ENCODE measurements at regions not wholly inside any gene's neighbourhood (a gene's known extent, or its start where the extent isn't known, plus 50 kb on each side); places are given as distances from the start of the nearest gene placed in this dataset.
A peak's percentile ranks its signal among the peaks of the same experiment; 100 is the strongest.
"Not testable (repeated sequence)": the region's sequence is repeated elsewhere in the genome, so short reads cannot be mapped to it uniquely, and the experiment has no call there.

GRCh38 chr2:173567493-173567892 is 212.8 kb downstream of the CDCA7 start:
- no peak overlapping the region for H3K4me3 ChIP-seq (ENCODE audit: low read depth, low read length)
- DNase-seq (ENCODE audit: low read depth), result no peak
- TF ChIP-seq, protein P1, sequence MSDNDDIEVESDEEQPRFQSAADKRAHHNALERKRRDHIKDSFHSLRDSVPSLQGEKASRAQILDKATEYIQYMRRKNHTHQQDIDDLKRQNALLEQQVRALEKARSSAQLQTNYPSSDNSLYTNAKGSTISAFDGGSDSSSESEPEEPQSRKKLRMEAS (IDR thresholded peaks at IDR 0.05; ENCODE audit: low read depth, low read length), result no peak
- no peak for TF ChIP-seq MYC (IDR thresholded peaks at IDR 0.05; ENCODE audit: low read depth, low read length)
- no peak for TF ChIP-seq CTCF (IDR thresholded peaks at IDR 0.05; ENCODE audit: low read depth, low read length)
- no peak for TF ChIP-seq POLR2A (IDR thresholded peaks at IDR 0.05; ENCODE audit: extremely low read depth, insufficient read length)

GRCh38 chr2:173568054-173568453 is 213.4 kb downstream of the CDCA7 start:
- H3K4me3 ChIP-seq (ENCODE audit: low read depth, low read length), result no peak overlapping the region
- TF ChIP-seq POLR2A (IDR thresholded peaks at IDR 0.05; ENCODE audit: extremely low read depth, insufficient read length) (no peak), CTCF (IDR thresholded peaks at IDR 0.05; ENCODE audit: low read depth, low read length) (peak; percentile 40)
- peak; percentile 63 for DNase-seq (ENCODE audit: low read depth)

- peak; percentile 38 for DNase-seq (ENCODE audit: low read depth)
- no peak overlapping the region for H3K4me3 ChIP-seq (ENCODE audit: low read depth, low read length)
- TF ChIP-seq POLR2A (IDR thresholded peaks at IDR 0.05; ENCODE audit: extremely low read depth, insufficient read length) (no peak), MYC (IDR thresholded peaks at IDR 0.05; ENCODE audit: low read depth, low read length) (peak; percentile 43; the same call in 1 of the 2 replicates), CTCF (IDR thresholded peaks at IDR 0.05; ENCODE audit: low read depth, low read length) (peak; percentile 4)
- TF ChIP-seq, protein P1 (IDR thresholded peaks at IDR 0.05; ENCODE audit: low read depth, low read length), result peak; percentile 55
These were observed 216.5 kb downstream of the CDCA7 start for GRCh38 chr2:173571021-173571821.

- DNase-seq (ENCODE audit: low read depth), result no peak
- TF ChIP-seq, protein P1 (IDR thresholded peaks at IDR 0.05; ENCODE audit: low read depth, low read length), result no peak
- TF ChIP-seq MYC (IDR thresholded peaks at IDR 0.05; ENCODE audit: low read depth, low read length) (no peak), CTCF (IDR thresholded peaks at IDR 0.05; ENCODE audit: low read depth, low read length) (no peak), POLR2A (IDR thresholded peaks at IDR 0.05; ENCODE audit: extremely low read depth, insufficient read length) (no peak)
- H3K4me3 ChIP-seq (ENCODE audit: low read depth, low read length), result no peak overlapping the region
These were observed 217.4 kb downstream of the CDCA7 start for GRCh38 chr2:173571887-173572680.

- no peak overlapping the region for H3K4me3 ChIP-seq (ENCODE audit: low read depth, low read length)
- no peak for TF ChIP-seq MYC (IDR thresholded peaks at IDR 0.05; ENCODE audit: low read depth, low read length)
- no peak for TF ChIP-seq CTCF (IDR thresholded peaks at IDR 0.05; ENCODE audit: low read depth, low read length)
- no peak for TF ChIP-seq POLR2A (IDR thresholded peaks at IDR 0.05; ENCODE audit: extremely low read depth, insufficient read length)
- TF ChIP-seq, protein P1 (IDR thresholded peaks at IDR 0.05; ENCODE audit: low read depth, low read length), result no peak
- peak; percentile 11 for DNase-seq (ENCODE audit: low read depth)
These were observed 218.2 kb downstream of the CDCA7 start for GRCh38 chr2:173572848-173573247.

- not testable (repeated sequence) for DNase-seq (ENCODE audit: low read depth); H3K4me3 ChIP-seq (ENCODE audit: low read depth, low read length)
These were observed 219.1 kb downstream of the CDCA7 start for GRCh38 chr2:173573782-173574181.

Data from NB4 (cell line).